ENCODE measurements at regions not wholly inside any gene's neighbourhood (a gene's known extent, or its start where the extent isn't known, plus 50 kb on each side); places are given as distances from the start of the nearest gene placed in this dataset.

GRCh38 chr5:24805230-24805629, 160.5 kb upstream of the CDH10 start:
- no peak for DNase-seq

GRCh38 chr5:24804221-24804681, 159.5 kb upstream of the CDH10 start:
- DNase-seq: no peak

GRCh38 chr5:24791326-24791725, 146.5 kb upstream of the CDH10 start:
- DNase-seq: no peak

GRCh38 chr5:24789611-24790351, 145.0 kb upstream of the CDH10 start:
- no peak for DNase-seq

GRCh38 chr5:24788829-24789514, 144.2 kb upstream of the CDH10 start:
- DNase-seq: no peak

- DNase-seq: no peak
Measured at GRCh38 chr5:24786108-24786507, 141.3 kb upstream of the CDH10 start.

- DNase-seq: peak; percentile 12 to 62
Measured at GRCh38 chr5:24783596-24783995, 138.8 kb upstream of the CDH10 start.

GRCh38 chr5:24777392-24777791, 132.6 kb upstream of the CDH10 start:
- DNase-seq: no peak

- no peak for DNase-seq
Measured at GRCh38 chr5:24773261-24773660, 128.5 kb upstream of the CDH10 start.

- DNase-seq: no peak
Measured at GRCh38 chr5:24767086-24767485, 122.3 kb upstream of the CDH10 start.

- no peak for DNase-seq
Measured at GRCh38 chr5:24765219-24765618, 120.4 kb upstream of the CDH10 start.

- no peak for DNase-seq
Measured at GRCh38 chr5:24750355-24750754, 105.6 kb upstream of the CDH10 start.

- peak in 1 of 2 experiments; percentile 2 for DNase-seq
Measured at GRCh38 chr5:24749701-24750100, 104.9 kb upstream of the CDH10 start.

GRCh38 chr5:24747327-24747726, 102.5 kb upstream of the CDH10 start:
- no peak for DNase-seq

GRCh38 chr5:24742334-24742733, 97.6 kb upstream of the CDH10 start:
- DNase-seq: no peak

GRCh38 chr5:24737163-24737562, 92.4 kb upstream of the CDH10 start:
- DNase-seq: no peak

GRCh38 chr5:24735284-24735683, 90.5 kb upstream of the CDH10 start:
- DNase-seq: no peak

GRCh38 chr5:24732184-24732583, 87.4 kb upstream of the CDH10 start:
- DNase-seq: no peak

GRCh38 chr5:24720743-24721142, 76.0 kb upstream of the CDH10 start:
- no peak for DNase-seq

GRCh38 chr5:24714746-24715145, 70.0 kb upstream of the CDH10 start:
- DNase-seq: peak in 1 of 2 experiments; percentile 32

GRCh38 chr5:24712947-24713346, 68.2 kb upstream of the CDH10 start:
- no peak for DNase-seq

GRCh38 chr5:24712047-24712446, 67.3 kb upstream of the CDH10 start:
- DNase-seq: no peak

GRCh38 chr5:24703934-24704333, 59.2 kb upstream of the CDH10 start:
- no peak for DNase-seq
